GM19240 (cell line): ENCODE measurements at regions not wholly inside any gene's neighbourhood (a gene's known extent, or its start where the extent isn't known, plus 50 kb on each side); places are given as distances from the start of the nearest gene placed in this dataset.
"Not testable (repeated sequence)": the region's sequence is repeated elsewhere in the genome, so short reads cannot be mapped to it uniquely, and the experiment has no call there.

ENCODE experiments used
- DNase-seq: peaks from one replicate; pipeline ENCODE4 v3.0.0; 2011; ENCODE audit warnings: low spot score; ENCODE audit not compliant: insufficient read length

DNA sequence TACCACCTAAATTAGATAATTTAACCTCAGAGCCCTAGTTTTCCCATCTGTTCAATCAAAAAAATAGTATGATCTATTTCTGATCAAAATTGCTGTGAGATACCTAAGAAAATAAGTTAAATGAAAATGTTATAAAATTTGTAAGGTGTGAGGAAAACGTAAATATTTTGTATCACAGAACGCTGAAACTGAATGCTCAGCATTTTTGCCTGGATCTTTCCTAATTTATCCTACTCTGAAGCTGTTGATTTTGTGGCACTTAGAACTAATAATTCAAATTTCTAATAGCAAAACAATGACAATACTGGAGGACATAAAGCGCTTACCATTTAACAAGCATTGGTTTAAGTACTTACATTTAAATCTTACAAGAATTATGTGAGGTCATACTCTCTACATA lies 674.2 kb downstream of the FAM181B start:
- no peak for DNase-seq

DNA sequence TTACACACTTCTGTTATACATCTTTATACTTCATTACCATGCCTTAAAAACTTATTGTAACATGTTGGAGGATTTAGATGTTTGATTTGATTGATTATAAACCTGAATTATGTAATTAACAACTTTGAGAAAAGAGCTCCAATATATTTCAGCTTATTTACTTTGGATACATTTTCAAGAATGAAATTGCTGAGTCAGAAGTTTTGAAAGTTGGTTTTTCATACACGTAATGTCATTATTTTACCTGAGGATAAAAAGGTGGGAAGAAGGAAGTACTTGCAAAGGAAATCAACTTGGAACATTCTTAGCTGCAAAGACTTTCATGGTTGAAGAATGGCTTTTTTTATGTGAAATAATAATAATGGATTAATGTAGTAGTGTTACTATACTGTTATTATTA lies 677.2 kb downstream of the FAM181B start:
- DNase-seq, result no peak

DNA sequence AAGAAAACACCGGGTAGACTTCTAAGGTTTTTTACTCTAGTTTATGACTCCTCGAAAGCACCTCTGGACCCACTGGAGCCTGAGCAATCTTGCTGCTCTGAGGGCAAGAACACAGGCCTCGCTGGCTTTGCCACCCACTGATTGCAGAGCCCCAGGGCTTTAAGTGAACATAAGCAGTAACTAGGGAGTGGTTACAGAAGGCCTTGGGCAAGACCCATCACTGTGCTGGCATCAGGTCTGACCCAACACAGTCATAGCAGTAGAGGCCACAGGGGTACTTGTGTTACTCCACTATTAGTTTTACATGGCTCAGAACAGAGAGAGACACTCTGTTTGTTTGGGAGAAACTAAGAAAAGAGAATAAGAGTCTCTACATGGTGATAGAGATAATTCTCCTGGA lies 684.5 kb downstream of the FAM181B start:
- DNase-seq, result no peak

- no peak for DNase-seq
Observed at GRCh38 chr11:82047200-82047599, 686.5 kb downstream of the FAM181B start.

- DNase-seq, result no peak
Observed at GRCh38 chr11:82046778-82047177, 686.9 kb downstream of the FAM181B start.

DNA sequence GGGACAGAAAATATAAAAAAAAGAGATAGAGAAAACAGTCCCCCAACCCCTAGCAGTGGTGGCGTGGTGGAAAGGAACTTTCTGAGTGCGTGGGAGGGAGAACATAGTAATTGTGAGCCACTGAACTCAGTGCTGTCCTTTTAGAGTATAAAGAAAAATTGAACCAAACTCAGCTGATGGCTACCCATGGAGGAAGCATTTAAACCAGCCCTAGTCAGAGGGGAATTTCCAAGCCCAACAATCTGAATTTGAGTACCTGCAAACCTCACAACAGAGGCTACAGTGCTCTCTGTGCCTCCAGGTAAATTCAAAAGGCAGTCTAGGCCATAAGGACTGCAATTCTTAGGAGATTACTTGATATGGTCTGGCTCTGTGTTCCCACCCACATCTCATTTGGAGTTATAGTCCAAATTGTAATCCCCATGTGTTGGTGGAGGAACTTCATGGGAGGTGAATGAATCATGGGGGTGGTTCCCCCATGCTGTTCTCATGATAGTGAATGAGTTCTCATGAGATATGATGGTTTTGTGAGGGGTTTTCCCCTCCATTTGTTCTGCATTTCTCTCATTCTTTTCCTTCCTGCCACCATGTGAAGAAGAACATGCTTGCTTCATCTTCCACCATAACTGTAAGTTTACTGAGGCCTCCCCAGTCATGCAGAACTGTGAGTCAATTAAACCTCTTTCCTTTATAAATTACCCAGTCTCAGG lies 687.8 kb downstream of the FAM181B start:
- no peak for DNase-seq

- no peak for DNase-seq
Observed at GRCh38 chr11:82043316-82043715, 690.3 kb downstream of the FAM181B start.

DNA sequence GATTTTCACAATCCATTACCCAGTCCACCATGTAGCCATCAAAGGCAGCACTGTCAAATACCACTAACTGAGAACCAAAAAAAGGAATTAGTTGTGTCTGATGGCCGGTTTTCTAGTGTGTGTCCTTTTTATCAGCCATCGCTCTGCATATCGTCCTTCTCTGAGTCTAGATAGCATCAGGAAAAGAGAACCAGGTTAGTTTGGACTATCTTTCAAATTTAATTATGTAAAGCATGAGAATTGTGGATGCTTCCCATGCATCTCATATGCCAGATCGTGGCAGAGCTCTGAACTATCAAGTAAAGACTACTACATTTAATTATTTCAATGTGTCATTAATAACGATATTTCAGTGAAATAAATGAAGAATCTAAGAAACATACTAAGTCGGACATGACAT lies 691.9 kb downstream of the FAM181B start:
- DNase-seq, result no peak

DNA sequence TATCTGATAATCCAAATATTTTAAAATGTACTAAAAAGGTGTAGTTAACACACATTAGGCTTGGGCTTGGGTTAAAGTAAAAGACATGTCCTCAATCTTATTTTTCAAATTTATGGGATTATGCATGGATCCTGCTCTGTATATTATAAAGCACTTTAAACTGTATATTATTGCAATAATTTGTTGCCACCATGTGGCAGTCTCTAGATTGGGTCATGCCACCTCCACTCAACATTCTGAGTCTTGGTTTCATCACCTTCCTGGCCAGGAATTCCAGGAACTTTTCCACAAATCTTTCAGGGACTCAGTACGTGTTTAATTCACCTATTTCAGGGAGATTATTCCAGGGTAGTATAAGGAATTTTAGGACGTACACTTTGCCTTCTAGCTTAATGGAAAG lies 695.5 kb downstream of the FAM181B start:
- DNase-seq, result no peak

- DNase-seq, result no peak
Observed at GRCh38 chr11:82034527-82034926, 699.1 kb downstream of the FAM181B start.

DNA sequence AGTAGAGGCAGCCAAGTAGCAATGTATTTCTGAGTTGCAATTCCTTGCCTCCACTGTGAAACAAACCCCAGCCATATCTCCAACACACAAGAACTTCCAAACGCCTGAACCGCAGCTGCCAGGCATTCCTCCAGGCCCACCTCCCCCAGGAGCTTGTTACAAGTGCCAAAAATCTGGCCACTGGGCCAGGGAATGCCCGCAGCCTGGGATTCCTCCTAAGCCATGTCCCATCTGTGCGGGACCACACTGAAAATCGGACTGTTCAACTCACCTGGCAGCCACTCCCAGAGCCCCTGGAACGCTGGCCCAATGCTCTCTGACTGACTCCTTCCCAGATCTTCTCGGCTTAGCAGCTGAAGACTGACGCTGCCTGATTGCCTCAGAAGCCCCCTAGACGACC lies 706.3 kb downstream of the FAM181B start:
- not testable (repeated sequence) for DNase-seq

GRCh38 chr11:82024760-82025159 lies 708.9 kb downstream of the FAM181B start:
- no peak for DNase-seq

DNA sequence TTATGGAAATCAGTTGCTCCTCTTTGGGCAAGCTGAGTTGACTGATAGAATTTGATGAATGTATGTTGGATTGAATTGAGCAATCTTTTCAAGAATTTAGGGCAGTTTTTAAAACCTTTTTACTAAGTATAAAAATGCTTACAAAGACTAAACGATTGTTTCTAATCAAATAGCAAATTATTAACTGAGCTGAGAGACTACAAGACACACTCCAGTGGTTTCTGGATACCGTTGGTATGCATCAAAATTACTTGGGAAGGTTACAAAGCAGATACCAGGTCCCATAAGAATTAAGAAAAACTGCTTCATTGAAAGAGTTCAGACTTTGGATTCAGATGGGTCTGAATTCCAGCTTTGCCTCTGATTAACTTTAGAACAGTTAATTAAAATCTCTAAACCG lies 721.4 kb downstream of the FAM181B start:
- no peak for DNase-seq

DNA sequence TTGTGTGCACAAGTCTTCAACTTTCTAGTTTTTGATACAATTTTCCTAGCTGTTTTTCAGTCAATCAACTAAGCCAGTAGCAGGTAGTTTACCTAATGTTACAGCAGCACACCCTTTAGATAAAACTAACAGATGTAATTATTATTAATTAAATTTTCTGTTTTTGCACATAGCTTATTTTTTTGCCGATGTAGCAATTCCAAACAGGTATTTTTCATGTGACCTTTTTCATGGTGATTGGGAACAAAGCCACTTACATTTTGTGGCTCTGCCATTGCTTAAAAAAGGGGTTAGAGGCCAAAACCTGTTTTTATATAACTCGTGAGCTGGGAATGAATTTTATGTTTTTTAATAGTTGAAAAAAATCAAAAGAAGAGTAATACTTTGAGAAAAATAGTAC lies 724.5 kb downstream of the FAM181B start:
- DNase-seq, result no peak

DNA sequence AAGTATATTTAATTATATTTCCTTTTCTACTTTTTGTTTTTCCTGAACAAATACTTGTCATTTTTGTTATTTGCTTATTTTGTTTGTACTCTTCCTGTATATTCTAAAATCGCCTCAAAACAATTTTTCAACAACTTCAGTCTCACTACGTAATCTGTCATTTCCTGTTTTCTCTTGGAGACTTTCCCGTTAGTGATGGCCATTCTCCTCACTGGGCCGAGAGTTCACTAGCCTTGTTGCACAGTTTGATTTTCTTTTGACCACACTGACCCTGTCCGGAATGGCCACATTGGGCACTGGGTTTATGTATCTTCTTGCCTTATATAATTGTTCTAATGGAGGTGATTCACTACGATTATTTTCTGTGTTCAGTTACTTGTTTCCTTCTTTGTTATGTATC lies 726.1 kb downstream of the FAM181B start:
- DNase-seq, result no peak

DNA sequence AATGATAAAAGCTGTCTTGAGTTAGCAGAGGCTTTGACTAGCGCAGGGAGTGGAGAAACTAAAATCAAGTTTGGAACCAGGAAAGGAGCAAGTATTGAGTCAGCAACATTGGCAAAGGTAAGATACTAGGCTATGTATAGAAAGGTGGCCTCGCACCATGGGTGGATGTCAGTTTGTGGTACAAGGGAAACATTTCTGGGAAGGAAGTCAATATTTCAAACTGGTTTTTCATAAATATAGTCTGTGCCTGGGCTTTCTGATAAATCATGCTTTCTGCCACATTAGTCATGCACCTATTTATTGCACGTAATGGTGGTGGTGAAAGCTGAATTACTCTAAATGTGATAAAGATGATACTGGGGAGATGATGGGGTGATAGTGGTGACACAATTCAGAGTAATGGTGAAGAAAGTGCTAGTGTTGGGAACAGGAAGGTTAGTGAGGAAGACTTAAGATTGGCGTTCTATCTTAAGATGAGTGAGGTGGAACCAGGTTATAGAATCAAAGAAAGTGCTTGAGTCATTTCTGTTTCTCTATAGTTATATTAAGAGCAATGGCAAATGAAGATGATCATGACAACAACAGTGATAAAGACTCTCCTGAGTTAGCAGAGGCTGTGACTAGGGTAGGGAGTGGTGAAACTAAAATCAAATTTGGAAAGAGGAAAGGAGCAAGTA lies 729.0 kb downstream of the FAM181B start:
- no peak for DNase-seq

DNA sequence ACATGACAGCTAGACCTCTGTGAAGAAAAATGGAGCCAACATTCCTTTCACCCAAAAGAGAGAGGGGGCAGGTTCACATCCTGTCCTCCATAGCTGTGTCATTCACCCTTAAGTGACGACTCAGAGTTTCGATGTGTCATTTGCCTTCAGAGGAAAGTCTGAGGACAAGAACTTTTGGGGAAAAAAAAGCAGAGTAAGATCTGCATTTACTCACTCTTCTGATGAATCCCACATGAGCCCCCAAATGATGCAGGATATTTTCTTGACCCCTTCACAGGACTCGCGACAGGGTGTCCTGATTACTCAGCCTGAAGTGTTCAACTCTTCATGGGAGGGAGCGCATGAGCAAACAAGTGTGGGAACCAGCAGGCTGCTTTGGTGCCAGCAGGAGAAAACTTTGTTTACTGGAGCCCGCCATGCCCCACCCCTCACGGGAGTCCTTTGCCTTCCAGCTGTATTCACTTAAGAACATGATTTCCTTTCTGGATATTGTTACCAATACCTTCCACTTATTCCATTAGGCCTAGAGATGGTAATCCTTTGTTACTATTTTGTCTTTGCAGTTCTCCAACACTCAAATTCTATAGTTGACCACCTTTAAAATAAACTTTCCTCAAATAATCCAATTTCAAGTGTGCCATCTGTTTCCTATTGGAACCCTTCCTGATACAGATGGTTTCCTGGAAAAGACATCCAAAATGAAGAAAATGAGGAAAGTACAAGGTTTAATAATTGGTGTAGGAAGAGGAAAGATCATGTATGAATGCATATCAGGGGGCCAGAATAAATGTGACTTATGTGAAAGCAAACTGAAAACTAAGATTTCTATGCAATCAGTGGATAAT lies 729.8 kb downstream of the FAM181B start:
- no peak for DNase-seq

DNA sequence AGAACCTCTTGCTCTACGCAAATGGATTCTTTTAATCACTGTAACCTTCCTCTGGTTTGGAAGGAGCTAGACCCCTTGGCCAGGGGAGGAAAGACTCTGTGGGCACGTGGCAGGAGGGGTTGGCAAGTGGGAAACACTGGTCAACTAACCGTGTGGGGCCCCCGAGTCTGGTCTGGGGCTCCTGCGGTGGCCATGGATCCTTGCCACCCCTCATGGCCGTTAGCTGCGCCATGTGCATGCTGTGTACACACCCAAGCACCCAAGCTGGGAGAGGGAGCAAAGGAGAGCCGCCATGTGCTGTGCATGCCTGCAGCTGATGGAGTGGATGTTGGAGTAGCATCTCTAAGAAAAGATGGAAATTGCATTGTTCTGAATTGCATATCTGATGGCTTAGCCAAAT lies 730.6 kb downstream of the FAM181B start:
- no peak for DNase-seq

GRCh38 chr11:81995889-81996288 lies 737.8 kb downstream of the FAM181B start:
- no peak for DNase-seq

GRCh38 chr11:81993755-81994154 lies 739.9 kb downstream of the FAM181B start:
- no peak for DNase-seq

DNA sequence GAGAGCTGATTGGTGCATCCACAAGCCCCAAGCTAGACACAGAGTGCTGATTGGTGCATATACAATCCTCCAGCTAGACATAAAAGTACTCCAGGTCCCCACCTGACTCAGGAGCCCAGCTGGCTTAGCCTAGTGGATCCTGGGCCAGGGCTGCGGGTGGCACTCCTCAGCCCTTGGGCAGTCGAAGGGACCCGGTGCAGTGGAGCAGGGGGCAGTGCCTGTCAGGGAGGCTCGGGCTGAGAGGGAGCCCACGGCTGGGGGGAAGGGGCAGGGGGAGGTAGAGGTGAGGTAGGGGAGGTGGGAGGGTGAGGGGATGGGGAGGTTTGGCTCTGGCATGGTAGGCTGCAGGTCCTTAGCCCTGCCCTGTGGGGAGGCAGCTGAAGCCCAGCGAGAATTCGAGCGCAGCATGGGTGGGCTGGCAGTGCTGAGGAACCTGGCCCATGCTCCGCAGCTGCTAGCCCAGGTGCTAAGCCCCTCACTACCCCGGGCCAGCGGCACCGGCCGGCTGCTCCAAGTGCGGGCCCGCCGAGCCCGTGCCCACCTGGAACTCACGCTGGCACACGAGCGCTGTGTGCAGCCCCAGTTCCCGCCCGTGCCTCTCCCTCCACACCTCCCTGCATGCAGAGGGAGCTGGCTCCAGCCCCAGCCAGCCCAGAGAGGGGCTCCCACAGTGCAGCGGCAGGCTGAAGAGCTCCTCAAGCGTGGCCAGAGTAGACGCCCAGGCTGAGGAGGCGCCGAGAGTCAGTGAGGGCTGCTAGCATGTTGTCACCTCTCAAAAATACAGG lies 742.8 kb downstream of the FAM181B start:
- no peak for DNase-seq

DNA sequence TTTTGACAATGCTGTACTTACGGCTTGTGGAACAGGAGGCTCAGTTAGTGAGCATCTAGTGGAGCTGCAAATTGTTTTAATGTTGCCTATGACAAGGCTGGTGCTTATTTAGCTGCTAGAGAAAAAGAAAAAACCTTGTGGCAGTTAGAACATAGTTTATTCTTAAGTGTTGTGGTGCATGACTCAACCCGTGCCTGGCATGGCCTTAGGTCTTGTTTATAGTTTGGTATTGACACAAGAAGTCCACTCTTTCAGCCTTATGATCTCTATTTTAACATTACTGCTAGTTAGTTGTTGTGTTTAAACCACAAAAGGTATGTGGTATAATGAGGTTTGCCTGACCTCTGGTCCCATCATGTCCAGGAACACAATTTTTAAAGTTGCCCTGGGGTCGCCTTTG lies 744.6 kb downstream of the FAM181B start:
- DNase-seq, result no peak
